PC-9 (cell line): ENCODE measurements at regions not wholly inside any gene's neighbourhood (a gene's known extent, or its start where the extent isn't known, plus 50 kb on each side); places are given as distances from the start of the nearest gene placed in this dataset.

Source experiments
- EZH2 ChIP-seq: fragments of 200-600 bp; sonication (generic); IDR thresholded peaks from 2 replicates; pipeline ENCODE4 v1.8.0; 2017; ENCODE audit warnings: antibody characterized with exemption, low read depth
- TF ChIP-seq, protein P1 (sequence below): fragments of 200-600 bp; sonication (generic); conservative IDR thresholded peaks from 2 replicates; pipeline ENCODE4 v1.6.1; 2017; ENCODE audit warnings: mixed run types, antibody characterized with exemption, mild to moderate bottlenecking, moderate library complexity

- TF ChIP-seq, protein P1, sequence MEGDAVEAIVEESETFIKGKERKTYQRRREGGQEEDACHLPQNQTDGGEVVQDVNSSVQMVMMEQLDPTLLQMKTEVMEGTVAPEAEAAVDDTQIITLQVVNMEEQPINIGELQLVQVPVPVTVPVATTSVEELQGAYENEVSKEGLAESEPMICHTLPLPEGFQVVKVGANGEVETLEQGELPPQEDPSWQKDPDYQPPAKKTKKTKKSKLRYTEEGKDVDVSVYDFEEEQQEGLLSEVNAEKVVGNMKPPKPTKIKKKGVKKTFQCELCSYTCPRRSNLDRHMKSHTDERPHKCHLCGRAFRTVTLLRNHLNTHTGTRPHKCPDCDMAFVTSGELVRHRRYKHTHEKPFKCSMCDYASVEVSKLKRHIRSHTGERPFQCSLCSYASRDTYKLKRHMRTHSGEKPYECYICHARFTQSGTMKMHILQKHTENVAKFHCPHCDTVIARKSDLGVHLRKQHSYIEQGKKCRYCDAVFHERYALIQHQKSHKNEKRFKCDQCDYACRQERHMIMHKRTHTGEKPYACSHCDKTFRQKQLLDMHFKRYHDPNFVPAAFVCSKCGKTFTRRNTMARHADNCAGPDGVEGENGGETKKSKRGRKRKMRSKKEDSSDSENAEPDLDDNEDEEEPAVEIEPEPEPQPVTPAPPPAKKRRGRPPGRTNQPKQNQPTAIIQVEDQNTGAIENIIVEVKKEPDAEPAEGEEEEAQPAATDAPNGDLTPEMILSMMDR: no peak
- no peak for TF ChIP-seq EZH2
Measured at GRCh38 chr9:107635101-107635802, 145.7 kb upstream of the KLF4 start.
